ENCODE measurements at regions not wholly inside any gene's neighbourhood (a gene's known extent, or its start where the extent isn't known, plus 50 kb on each side); places are given as distances from the start of the nearest gene placed in this dataset.
"Not testable (repeated sequence)": the region's sequence is repeated elsewhere in the genome, so short reads cannot be mapped to it uniquely, and the experiment has no call there.

- intact Hi-C loops (cut with DNase I), result no loop called here
- no peaks in the 10 kb centered on the region for H3K36me3 ChIP-seq
- WGBS (ENCODE audit: insufficient coverage, low coverage, low lambda C conversion rate, missing lambda C conversion rate), result 73% methylated on average over 2 of the region's 2 CpGs
- peaks cover 0 to 8% of the 10 kb centered on the region in 2 donors for H3K27me3 ChIP-seq
- H3K4me3 ChIP-seq, result no peak overlapping the region
- DNase-seq (no peak), ATAC-seq (no peak)
- H3K27ac ChIP-seq, result no peak overlapping the region
- peaks cover 0 to 2% (median 0%) of the 10 kb centered on the region in 4 donors for H3K4me1 ChIP-seq
- no peaks in the 10 kb centered on the region for H3K9me3 ChIP-seq
- TF ChIP-seq, protein P1, sequence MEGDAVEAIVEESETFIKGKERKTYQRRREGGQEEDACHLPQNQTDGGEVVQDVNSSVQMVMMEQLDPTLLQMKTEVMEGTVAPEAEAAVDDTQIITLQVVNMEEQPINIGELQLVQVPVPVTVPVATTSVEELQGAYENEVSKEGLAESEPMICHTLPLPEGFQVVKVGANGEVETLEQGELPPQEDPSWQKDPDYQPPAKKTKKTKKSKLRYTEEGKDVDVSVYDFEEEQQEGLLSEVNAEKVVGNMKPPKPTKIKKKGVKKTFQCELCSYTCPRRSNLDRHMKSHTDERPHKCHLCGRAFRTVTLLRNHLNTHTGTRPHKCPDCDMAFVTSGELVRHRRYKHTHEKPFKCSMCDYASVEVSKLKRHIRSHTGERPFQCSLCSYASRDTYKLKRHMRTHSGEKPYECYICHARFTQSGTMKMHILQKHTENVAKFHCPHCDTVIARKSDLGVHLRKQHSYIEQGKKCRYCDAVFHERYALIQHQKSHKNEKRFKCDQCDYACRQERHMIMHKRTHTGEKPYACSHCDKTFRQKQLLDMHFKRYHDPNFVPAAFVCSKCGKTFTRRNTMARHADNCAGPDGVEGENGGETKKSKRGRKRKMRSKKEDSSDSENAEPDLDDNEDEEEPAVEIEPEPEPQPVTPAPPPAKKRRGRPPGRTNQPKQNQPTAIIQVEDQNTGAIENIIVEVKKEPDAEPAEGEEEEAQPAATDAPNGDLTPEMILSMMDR (IDR thresholded peaks at IDR 0.05), result no peak
- TF ChIP-seq POLR2A (IDR thresholded peaks at IDR 0.05), result no peak
Measured at GRCh38 chr1:148363439-148363810, 119.7 kb downstream of the PPIAL4G start.

- no peaks in the 10 kb centered on the region for H3K36me3 ChIP-seq
- DNase-seq, result no peak
- H3K4me1 ChIP-seq, result peaks cover 0 to 2% (median 0%) of the 10 kb centered on the region in 4 donors
- peaks cover 0 to 8% of the 10 kb centered on the region in 2 donors for H3K27me3 ChIP-seq
- TF ChIP-seq POLR2A (IDR thresholded peaks at IDR 0.05), result no peak
- no peak overlapping the region for H3K4me3 ChIP-seq
- 47% methylated on average over 22 of the region's 29 CpGs for WGBS (ENCODE audit: insufficient coverage, low coverage, low lambda C conversion rate, missing lambda C conversion rate)
- H3K27ac ChIP-seq, result no peak overlapping the region
- no peak for ATAC-seq
- no peaks in the 10 kb centered on the region for H3K9me3 ChIP-seq
- intact Hi-C loops (cut with DNase I), result no loop called here
Measured at GRCh38 chr1:148362626-148363438, 120.3 kb downstream of the PPIAL4G start.

- H3K36me3 ChIP-seq, result no peaks in the 10 kb centered on the region
- peaks cover 0 to 8% of the 10 kb centered on the region in 2 donors for H3K27me3 ChIP-seq
- H3K4me3 ChIP-seq, result no peak overlapping the region
- H3K9me3 ChIP-seq, result no peaks in the 10 kb centered on the region
- intact Hi-C loops (cut with DNase I), result no loop called here
- no peak for ATAC-seq
- DNase-seq, result no peak
- 12% methylated on average over 14 of the region's 20 CpGs for WGBS (ENCODE audit: insufficient coverage, low coverage, low lambda C conversion rate, missing lambda C conversion rate)
- peaks cover 0 to 2% (median 0%) of the 10 kb centered on the region in 4 donors for H3K4me1 ChIP-seq
- H3K27ac ChIP-seq, result no peak overlapping the region
- TF ChIP-seq POLR2A (IDR thresholded peaks at IDR 0.05), result no peak
- TF ChIP-seq, protein P1 (IDR thresholded peaks at IDR 0.05), result no peak
Measured at GRCh38 chr1:148362216-148362611, 120.9 kb downstream of the PPIAL4G start.

GRCh38 chr1:148361427-148362215 is 121.5 kb downstream of the PPIAL4G start:
- ATAC-seq; H3K4me3 ChIP-seq; intact Hi-C loops (cut with DNase I); H3K9me3 ChIP-seq; H3K36me3 ChIP-seq; H3K27me3 ChIP-seq; H3K4me1 ChIP-seq; H3K27ac ChIP-seq: not testable (repeated sequence)
- TF ChIP-seq, protein P1 (IDR thresholded peaks at IDR 0.05), result peak in 2 of 4 donors; percentile 26 to 35
- WGBS (ENCODE audit: insufficient coverage, low coverage, low lambda C conversion rate, missing lambda C conversion rate), result 9% methylated on average over 28 of the region's 34 CpGs
- peak in 1 of 3 donors; percentile 52 for DNase-seq

DNA sequence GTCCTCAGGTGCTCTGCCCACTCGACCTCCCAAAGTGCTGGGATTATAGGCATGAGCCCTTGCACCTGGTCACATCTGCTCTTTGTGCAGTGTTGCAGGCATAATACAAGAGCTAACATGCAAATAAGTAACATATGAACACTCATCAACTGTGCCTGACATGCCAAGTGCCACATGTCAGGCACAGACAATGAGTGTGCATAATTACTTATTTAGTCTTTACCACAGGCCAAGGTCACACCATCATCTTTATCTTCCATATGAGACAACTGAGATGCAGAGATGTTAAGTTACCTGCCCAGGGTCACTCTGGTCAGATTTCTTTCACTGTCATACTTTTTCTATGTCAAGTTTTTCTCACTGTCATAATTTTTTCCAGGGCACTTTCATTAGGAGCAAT is 126.1 kb downstream of the PPIAL4G start:
- no peak for ATAC-seq
- no peak for TF ChIP-seq POLR2A (IDR thresholded peaks at IDR 0.05)
- TF ChIP-seq, protein P1 (IDR thresholded peaks at IDR 0.05), result no peak
- Histone ChIP-seq H3K9me3 (no peaks in the 10 kb centered on the region), H3K27ac (no peak overlapping the region), H3K4me1 (peaks cover 0 to 2% (median 0%) of the 10 kb centered on the region in 4 donors), H3K36me3 (no peaks in the 10 kb centered on the region), H3K4me3 (no peak overlapping the region), H3K27me3 (peaks cover 0 to 21% of the 10 kb centered on the region in 2 donors)
- intact Hi-C loops (cut with DNase I), result no loop called here
- DNase-seq, result no peak
- no CpG with 5 or more reads among the region's 1 CpG for WGBS (ENCODE audit: insufficient coverage, low coverage, low lambda C conversion rate, missing lambda C conversion rate)

Data from right lobe of liver (tissue), 6 donors.